GM12865 (cell line): ENCODE measurements at regions not wholly inside any gene's neighbourhood (a gene's known extent, or its start where the extent isn't known, plus 50 kb on each side); places are given as distances from the start of the nearest gene placed in this dataset.

Source experiments
- DNase-seq: peaks from one replicate; pipeline ENCODE4 v3.0.0; 2010; ENCODE audit warnings: low read depth
- H3K4me3 ChIP-seq: 2 replicates; pipeline ENCODE4 v1.5.1; 2011; ENCODE audit warnings: mild to moderate bottlenecking, low read depth, low read length, control low read depth
- CTCF ChIP-seq: IDR thresholded peaks from 2 replicates; pipeline ENCODE4 v1.5.1; 2011; ENCODE audit warnings: low read length, control low read depth, low read depth, inconsistent platforms; ENCODE audit not compliant: insufficient read depth; ENCODE audit errors: missing control alignments

GRCh38 chr12:71029302-71029701, 108.8 kb upstream of the PTPRR start:
- no peak overlapping the region for H3K4me3 ChIP-seq
- DNase-seq = no peak
- no peak for TF ChIP-seq CTCF

GRCh38 chr12:71027856-71028255, 107.3 kb upstream of the PTPRR start:
- H3K4me3 ChIP-seq = no peak overlapping the region
- no peak for TF ChIP-seq CTCF
- DNase-seq = no peak

GRCh38 chr12:71024827-71025226, 104.3 kb upstream of the PTPRR start:
- TF ChIP-seq CTCF = no peak
- no peak for DNase-seq
- no peak overlapping the region for H3K4me3 ChIP-seq

DNA sequence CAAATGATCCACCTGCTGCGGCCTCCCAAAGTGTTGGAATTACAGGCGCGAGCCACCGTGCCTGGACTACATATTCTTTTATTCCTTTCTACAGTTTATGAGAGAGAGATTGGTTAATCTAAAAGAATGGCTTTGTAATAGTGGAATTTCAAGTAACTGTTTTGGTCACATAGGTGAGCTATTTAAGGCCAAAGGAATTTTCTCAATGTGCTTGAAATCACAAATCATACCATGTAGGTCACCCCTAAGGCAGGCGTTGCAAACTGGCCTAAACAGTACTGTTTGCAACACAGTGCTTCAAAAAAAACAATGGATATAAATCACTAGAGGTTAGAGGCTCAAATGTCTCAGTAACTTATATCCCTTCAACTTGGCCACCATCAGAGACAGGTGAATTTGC, 103.7 kb upstream of the PTPRR start:
- no peak for TF ChIP-seq CTCF
- H3K4me3 ChIP-seq = no peak overlapping the region
- DNase-seq = no peak

- DNase-seq = no peak
- no peak overlapping the region for H3K4me3 ChIP-seq
- TF ChIP-seq CTCF = no peak
Measured at GRCh38 chr12:71021491-71021890, 101.0 kb upstream of the PTPRR start.

DNA sequence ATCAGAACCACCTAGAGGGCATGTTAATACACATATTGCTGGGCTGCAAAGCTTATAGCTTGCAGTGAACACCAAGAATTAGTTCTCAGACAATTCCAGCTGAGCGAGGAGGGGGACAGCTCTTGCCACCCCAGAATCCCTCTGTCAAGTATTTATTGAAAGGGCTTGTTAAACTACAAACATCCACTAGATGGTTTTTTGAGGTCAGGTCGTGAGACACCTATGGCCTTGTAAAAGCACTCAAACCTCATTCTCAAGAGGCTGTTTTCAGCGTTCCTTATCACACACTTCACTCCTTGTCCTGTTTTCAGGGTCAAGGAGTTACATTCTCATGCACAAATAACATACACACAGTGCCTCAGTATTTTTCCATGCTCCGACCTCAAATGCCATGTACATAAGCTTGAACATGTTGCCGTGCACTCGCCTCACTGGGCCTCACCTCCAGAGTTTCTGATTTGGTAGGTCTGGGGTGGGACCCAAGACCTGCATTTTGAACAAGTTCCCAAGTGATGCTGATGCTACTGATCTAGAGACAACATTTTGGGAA, 98.8 kb upstream of the PTPRR start:
- no peak for TF ChIP-seq CTCF
- no peak for DNase-seq
- H3K4me3 ChIP-seq = no peak overlapping the region

- no peak overlapping the region for H3K4me3 ChIP-seq
- TF ChIP-seq CTCF = no peak
- no peak for DNase-seq
Measured at GRCh38 chr12:71018682-71019081, 98.1 kb upstream of the PTPRR start.
